ENCODE measurements at regions not wholly inside any gene's neighbourhood (a gene's known extent, or its start where the extent isn't known, plus 50 kb on each side); places are given as distances from the start of the nearest gene placed in this dataset.

GRCh38 chr1:106637566-106637965 is 418.9 kb upstream of the PRMT6 start:
- TF ChIP-seq SIN3A (IDR thresholded peaks at IDR 0.05; ENCODE audit: borderline replicate concordance, insufficient read depth, low read length) (no peak), TAF1 (IDR thresholded peaks at IDR 0.05; ENCODE audit: borderline replicate concordance, insufficient read depth, low read length) (no peak), POLR2AphosphoS5 (IDR thresholded peaks at IDR 0.05; ENCODE audit: low read depth, low read length) (no peak)
- TF ChIP-seq, protein P1, sequence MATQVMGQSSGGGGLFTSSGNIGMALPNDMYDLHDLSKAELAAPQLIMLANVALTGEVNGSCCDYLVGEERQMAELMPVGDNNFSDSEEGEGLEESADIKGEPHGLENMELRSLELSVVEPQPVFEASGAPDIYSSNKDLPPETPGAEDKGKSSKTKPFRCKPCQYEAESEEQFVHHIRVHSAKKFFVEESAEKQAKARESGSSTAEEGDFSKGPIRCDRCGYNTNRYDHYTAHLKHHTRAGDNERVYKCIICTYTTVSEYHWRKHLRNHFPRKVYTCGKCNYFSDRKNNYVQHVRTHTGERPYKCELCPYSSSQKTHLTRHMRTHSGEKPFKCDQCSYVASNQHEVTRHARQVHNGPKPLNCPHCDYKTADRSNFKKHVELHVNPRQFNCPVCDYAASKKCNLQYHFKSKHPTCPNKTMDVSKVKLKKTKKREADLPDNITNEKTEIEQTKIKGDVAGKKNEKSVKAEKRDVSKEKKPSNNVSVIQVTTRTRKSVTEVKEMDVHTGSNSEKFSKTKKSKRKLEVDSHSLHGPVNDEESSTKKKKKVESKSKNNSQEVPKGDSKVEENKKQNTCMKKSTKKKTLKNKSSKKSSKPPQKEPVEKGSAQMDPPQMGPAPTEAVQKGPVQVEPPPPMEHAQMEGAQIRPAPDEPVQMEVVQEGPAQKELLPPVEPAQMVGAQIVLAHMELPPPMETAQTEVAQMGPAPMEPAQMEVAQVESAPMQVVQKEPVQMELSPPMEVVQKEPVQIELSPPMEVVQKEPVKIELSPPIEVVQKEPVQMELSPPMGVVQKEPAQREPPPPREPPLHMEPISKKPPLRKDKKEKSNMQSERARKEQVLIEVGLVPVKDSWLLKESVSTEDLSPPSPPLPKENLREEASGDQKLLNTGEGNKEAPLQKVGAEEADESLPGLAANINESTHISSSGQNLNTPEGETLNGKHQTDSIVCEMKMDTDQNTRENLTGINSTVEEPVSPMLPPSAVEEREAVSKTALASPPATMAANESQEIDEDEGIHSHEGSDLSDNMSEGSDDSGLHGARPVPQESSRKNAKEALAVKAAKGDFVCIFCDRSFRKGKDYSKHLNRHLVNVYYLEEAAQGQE (IDR thresholded peaks at IDR 0.05; ENCODE audit: insufficient read depth in 1 of 2, low read depth in 2 of 2, low read length in 2 of 2), result no peak
